Activated CD4-positive, alpha-beta memory T cell treated with anti-CD3 and anti-CD28 coated beads for 36 hours (primary cell): ENCODE measurements at regions not wholly inside any gene's neighbourhood (a gene's known extent, or its start where the extent isn't known, plus 50 kb on each side); places are given as distances from the start of the nearest gene placed in this dataset.

Experiments
- CTCF ChIA-PET: fragments of 350-600 bp; sonication (Branson Sonifier 250); formaldehyde crosslinking; loops from one replicate; lab custom pipeline; 2021; ENCODE audit warnings: antibody characterized with exemption, inconsistent platforms; lab: Charles Lee
- POLR2A ChIA-PET: fragments of 350-600 bp; sonication (Branson Sonifier 250); formaldehyde crosslinking; loops from one replicate; lab custom pipeline; 2021; ENCODE audit warnings: antibody characterized with exemption; lab: Charles Lee
- DNase-seq: peaks from one replicate; pipeline ENCODE4 v3.0.0-alpha.2; 2020
- H3K27ac Mint-ChIP-seq: one replicate; pipeline ENCODE4 v1.8.0; 2021; ENCODE audit warnings: mixed read lengths
- H3K27me3 Mint-ChIP-seq: one replicate; pipeline ENCODE4 v1.8.0; 2021; ENCODE audit warnings: mixed read lengths
- H3K36me3 Mint-ChIP-seq: one replicate; pipeline ENCODE4 v1.8.0; 2021; ENCODE audit warnings: mixed read lengths
- H3K4me1 Mint-ChIP-seq: one replicate; pipeline ENCODE4 v1.8.0; 2021; ENCODE audit warnings: low read depth, mixed read lengths
- H3K4me3 Mint-ChIP-seq: one replicate; pipeline ENCODE4 v1.8.0; 2021; ENCODE audit warnings: mild to moderate bottlenecking, mixed read lengths
- H3K9me3 Mint-ChIP-seq: one replicate; pipeline ENCODE4 v1.8.0; 2021; ENCODE audit warnings: mixed read lengths
- intact Hi-C: fragments of 100-400 bp; cut with micrococcal nuclease; formaldehyde crosslinking; loops from one replicate; pipeline ENCODE4 v1.15.1; 2023

DNA sequence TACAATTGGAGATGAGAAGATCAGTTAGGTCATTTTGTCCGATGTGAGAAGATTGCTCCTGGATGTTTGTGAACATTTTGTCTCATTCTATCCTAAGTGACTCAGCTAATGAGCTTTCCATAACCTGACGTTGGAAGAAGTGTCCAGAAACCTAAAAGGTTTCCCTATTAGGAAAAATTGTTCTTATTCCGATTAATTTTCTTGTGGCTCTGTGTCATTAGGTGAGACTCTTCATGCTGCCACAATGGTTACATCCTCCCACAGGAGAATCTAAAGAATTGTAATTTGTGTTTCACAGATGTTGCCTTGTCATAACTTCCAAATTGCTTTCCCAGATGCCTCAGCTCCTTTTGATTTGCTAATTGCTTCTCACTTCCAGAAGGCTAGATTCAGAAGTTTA lies 261.0 kb upstream of the APCDD1 start:
- intact Hi-C loops, result no loop called here
- no peak for DNase-seq
- Mint-ChIP-seq H3K9me3 (no peaks in the 10 kb centered on the region), H3K4me3 (no peak overlapping the region), H3K27me3 (no peaks in the 10 kb centered on the region), H3K27ac (no peak overlapping the region), H3K36me3 (no peaks in the 10 kb centered on the region), H3K4me1 (no peaks in the 10 kb centered on the region)
- POLR2A ChIA-PET, result no interaction called here
- CTCF ChIA-PET, result no interaction called here

DNA sequence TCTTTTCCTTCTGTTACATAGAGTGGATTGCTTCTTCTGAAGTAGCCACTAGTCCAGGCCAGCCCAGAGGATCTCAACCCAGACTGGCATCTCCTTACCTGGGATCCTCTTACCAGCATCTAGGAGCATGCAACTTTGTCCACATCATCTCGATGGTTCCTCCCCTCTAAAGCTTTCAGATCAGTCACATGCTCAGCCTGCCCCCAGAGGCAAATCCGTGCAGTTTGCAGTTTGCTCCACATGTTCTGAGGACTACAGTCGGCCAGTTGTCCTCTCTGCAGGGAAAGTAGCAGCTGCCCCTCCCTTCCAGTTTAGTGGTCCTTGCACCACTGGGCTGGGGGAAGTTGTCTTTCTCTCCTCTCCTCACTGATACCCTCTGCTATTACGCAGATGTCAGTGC lies 259.8 kb upstream of the APCDD1 start:
- no peak overlapping the region for H3K4me3 Mint-ChIP-seq
- ChIA-PET CTCF (no interaction called here), POLR2A (no interaction called here)
- intact Hi-C loops, result no loop called here
- H3K9me3 Mint-ChIP-seq, result no peaks in the 10 kb centered on the region
- peaks cover 1% of the 10 kb centered on the region for H3K27me3 Mint-ChIP-seq
- no peaks in the 10 kb centered on the region for H3K4me1 Mint-ChIP-seq
- DNase-seq, result no peak
- H3K36me3 Mint-ChIP-seq, result no peaks in the 10 kb centered on the region
- H3K27ac Mint-ChIP-seq, result no peak overlapping the region

DNA sequence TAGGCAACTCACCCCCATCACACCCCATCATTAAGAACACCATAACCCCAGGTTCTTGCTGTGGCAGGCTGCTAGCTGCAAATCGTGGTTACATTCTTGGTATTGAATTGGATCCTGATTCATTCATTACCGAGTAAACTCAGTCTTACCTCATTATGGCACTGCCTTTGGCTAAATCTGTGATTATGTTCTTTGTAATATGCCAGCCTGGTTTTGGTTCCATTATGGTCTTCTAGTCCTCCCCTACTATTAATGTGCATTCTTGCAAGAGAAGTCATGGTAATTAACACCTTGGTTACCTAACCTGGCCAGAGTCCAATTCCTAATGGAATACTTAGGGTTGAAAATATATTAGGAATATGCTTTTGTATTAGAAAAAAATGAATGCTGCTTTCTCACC lies 258.9 kb upstream of the APCDD1 start:
- Mint-ChIP-seq H3K9me3 (no peaks in the 10 kb centered on the region), H3K4me3 (no peak overlapping the region), H3K27ac (no peak overlapping the region), H3K27me3 (peaks cover 1% of the 10 kb centered on the region), H3K4me1 (no peaks in the 10 kb centered on the region), H3K36me3 (no peaks in the 10 kb centered on the region)
- intact Hi-C loops, result no loop called here
- POLR2A ChIA-PET, result no interaction called here
- no peak for DNase-seq
- CTCF ChIA-PET, result no interaction called here

DNA sequence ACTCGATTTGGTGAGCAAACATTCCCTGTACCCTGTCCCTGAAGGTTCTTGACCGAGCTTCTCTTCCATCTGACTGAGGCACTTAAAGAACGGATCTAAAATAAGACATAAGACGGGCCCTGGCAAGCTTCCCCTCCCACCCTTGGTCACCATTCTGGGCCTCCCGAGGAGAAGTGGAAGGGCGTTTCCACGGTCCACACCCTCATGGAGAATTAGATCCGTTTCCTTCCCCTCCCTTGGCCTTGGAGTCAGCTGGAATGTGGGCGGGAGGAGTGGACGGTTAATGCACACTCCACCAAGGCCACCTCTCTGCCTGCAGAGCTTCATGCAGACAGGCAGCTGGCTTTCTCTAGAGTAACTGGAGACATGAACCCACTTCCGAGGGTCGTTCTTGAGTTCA lies 257.3 kb upstream of the APCDD1 start:
- H3K36me3 Mint-ChIP-seq, result no peaks in the 10 kb centered on the region
- H3K27ac Mint-ChIP-seq, result no peak overlapping the region
- DNase-seq, result no peak
- POLR2A ChIA-PET, result no interaction called here
- peaks cover 1% of the 10 kb centered on the region for H3K27me3 Mint-ChIP-seq
- H3K4me3 Mint-ChIP-seq, result no peak overlapping the region
- CTCF ChIA-PET, result no interaction called here
- no peaks in the 10 kb centered on the region for H3K4me1 Mint-ChIP-seq
- intact Hi-C loops, result no loop called here
- H3K9me3 Mint-ChIP-seq, result no peaks in the 10 kb centered on the region

DNA sequence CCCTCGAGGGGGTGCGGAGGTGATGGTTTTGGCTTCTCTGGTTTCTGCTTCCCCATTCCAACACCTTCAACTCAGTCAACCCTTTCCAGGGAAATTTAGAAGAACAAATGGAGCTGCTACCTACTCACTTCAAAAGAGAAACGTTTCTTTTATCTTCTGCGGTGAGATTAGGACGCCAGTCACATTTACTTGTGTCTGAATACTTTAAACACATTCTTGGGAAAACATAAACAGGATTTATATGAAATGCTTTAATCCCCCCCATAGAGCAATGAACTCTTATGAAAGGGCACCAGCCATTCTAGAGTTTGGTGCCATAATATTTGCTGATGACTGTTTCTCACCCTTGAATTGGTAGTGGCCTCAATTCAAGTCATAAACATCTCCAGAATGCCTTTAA lies 253.2 kb upstream of the APCDD1 start:
- Mint-ChIP-seq H3K4me3 (no peak overlapping the region), H3K27me3 (peaks cover 4% of the 10 kb centered on the region), H3K9me3 (no peaks in the 10 kb centered on the region), H3K36me3 (no peaks in the 10 kb centered on the region), H3K27ac (no peak overlapping the region), H3K4me1 (no peaks in the 10 kb centered on the region)
- ChIA-PET CTCF (no interaction called here), POLR2A (no interaction called here)
- intact Hi-C loops, result no loop called here
- DNase-seq, result no peak

DNA sequence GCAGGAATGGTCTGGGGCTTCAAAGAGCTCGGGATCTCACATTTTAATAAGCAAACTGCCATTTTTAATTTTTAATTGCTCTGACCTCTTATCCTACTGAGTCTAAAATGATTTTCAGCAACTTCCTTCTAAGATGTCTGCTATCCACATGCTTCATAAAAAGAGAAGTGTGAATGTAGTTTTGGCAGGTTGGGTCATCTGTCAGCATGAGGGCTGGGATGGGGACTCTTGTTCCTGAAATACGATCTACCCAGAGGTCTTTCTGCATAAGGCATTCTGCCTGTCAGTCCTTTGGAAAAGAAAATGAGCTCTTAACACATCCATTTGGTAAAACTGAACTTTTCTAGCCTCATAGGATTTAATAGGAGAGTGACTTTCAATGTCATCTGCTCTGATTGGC lies 252.8 kb upstream of the APCDD1 start:
- intact Hi-C loops, result no loop called here
- Mint-ChIP-seq H3K9me3 (no peaks in the 10 kb centered on the region), H3K27me3 (peaks cover 4% of the 10 kb centered on the region), H3K4me1 (no peaks in the 10 kb centered on the region), H3K36me3 (no peaks in the 10 kb centered on the region), H3K27ac (no peak overlapping the region), H3K4me3 (no peak overlapping the region)
- CTCF ChIA-PET, result no interaction called here
- DNase-seq, result no peak
- POLR2A ChIA-PET, result no interaction called here

DNA sequence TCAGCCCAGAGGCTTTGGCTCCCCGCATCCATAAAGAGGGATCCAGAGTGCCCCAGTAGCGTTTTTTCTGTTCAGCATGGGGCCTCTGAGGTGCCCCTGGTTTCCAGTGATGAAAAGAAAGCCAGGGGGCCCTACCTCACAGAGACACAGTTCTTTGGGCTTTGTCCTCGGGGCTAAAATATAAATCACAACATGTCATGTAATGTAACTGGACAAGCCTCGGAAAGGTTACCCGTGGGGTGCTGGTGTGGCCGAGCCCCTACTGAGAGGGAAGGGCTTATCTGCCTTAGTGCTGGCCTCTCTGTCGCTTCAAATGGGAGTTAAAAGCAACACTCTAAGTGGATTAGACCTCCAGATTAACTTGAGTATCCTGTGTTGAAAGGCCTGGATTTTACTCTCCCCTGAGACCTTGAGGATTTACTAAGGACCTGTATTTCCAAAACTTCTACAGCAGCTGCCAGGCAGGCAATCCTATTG lies 251.6 kb upstream of the APCDD1 start:
- no peak for DNase-seq
- no peaks in the 10 kb centered on the region for H3K36me3 Mint-ChIP-seq
- peaks cover 6% of the 10 kb centered on the region for H3K27me3 Mint-ChIP-seq
- CTCF ChIA-PET, result no interaction called here
- no peaks in the 10 kb centered on the region for H3K9me3 Mint-ChIP-seq
- no peak overlapping the region for H3K27ac Mint-ChIP-seq
- intact Hi-C loops, result no loop called here
- no peaks in the 10 kb centered on the region for H3K4me1 Mint-ChIP-seq
- POLR2A ChIA-PET, result no interaction called here
- H3K4me3 Mint-ChIP-seq, result no peak overlapping the region

DNA sequence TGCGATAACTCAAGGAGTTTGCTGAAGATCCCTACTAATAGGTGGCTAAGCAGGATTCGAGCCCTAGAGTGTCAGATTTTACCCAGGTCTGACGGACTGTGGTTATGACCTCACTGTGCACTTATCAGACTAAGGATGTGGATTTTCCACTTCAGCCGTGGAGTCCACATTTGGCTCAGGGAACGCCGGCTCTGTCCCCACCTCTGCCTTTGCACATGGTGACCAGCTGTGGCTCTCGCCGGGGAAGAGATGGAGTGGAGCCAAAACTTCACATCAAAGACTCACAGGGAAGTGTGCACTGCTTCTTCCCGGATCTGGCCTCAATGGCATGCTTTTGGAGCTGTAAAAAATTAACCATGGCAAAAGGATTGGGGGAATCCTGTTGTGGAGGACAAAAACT lies 249.3 kb upstream of the APCDD1 start:
- no peak overlapping the region for H3K4me3 Mint-ChIP-seq
- H3K9me3 Mint-ChIP-seq, result no peaks in the 10 kb centered on the region
- no peaks in the 10 kb centered on the region for H3K36me3 Mint-ChIP-seq
- CTCF ChIA-PET, result no interaction called here
- POLR2A ChIA-PET, result no interaction called here
- H3K27me3 Mint-ChIP-seq, result peaks cover 5% of the 10 kb centered on the region
- no peak for DNase-seq
- no peak overlapping the region for H3K27ac Mint-ChIP-seq
- intact Hi-C loops, result no loop called here
- no peaks in the 10 kb centered on the region for H3K4me1 Mint-ChIP-seq

DNA sequence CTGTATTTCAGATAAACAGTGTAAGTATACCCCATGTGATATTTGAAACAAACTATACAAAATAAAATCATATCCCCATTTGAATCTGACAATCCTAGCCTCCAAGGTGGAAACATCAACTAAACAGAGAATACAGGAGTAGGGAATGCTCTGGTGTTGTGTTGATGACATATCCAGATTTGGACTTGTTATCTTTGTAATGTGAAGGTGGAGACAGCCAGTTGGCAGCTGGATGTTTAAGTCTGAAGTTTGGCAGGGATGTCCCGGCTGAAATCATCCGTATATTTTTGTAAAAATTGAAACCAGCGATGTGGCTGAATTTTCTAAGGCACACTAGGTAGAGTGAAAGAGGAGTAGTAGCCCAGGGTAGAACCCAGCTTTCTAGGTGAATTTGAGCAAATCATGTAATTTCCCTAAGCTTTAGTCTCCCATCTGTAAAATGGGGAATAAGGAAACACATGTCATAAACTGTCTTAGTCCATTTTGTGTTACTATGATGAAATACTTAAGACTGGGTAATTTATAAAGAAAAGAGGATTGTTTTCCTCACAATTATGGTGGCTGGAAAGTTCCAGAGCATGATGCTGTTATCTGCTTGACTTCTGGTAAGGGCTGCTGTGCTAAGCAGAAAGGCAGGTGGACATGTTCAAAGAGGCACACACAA lies 246.6 kb upstream of the APCDD1 start:
- Mint-ChIP-seq H3K36me3 (no peaks in the 10 kb centered on the region), H3K27ac (no peak overlapping the region), H3K4me1 (no peaks in the 10 kb centered on the region), H3K4me3 (no peak overlapping the region), H3K27me3 (peaks cover 7% of the 10 kb centered on the region), H3K9me3 (no peaks in the 10 kb centered on the region)
- intact Hi-C loops, result no loop called here
- CTCF ChIA-PET, result no interaction called here
- DNase-seq, result no peak
- POLR2A ChIA-PET, result no interaction called here

DNA sequence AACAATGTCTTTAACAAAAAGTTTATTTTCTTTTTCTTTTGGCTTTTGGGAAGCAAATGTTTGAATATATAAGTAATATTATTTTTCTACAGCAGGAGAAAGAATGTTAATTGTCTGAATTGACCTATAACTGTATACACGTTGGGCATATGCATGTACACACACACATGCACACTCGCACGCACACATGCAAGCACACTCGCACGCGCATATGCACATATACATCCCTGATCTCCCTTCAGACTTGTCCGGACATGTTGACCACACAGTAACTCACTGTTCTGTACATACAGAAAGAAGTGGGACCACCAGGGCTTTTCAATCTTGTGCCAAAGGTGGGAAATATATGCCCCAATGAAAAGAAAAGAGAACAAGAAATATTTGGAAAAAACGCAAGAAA lies 245.1 kb upstream of the APCDD1 start:
- no peak for DNase-seq
- Mint-ChIP-seq H3K36me3 (no peaks in the 10 kb centered on the region), H3K27ac (no peak overlapping the region), H3K27me3 (peaks cover 7% of the 10 kb centered on the region), H3K4me3 (no peak overlapping the region), H3K4me1 (no peaks in the 10 kb centered on the region), H3K9me3 (no peaks in the 10 kb centered on the region)
- POLR2A ChIA-PET, result no interaction called here
- intact Hi-C loops, result no loop called here
- CTCF ChIA-PET, result no interaction called here

DNA sequence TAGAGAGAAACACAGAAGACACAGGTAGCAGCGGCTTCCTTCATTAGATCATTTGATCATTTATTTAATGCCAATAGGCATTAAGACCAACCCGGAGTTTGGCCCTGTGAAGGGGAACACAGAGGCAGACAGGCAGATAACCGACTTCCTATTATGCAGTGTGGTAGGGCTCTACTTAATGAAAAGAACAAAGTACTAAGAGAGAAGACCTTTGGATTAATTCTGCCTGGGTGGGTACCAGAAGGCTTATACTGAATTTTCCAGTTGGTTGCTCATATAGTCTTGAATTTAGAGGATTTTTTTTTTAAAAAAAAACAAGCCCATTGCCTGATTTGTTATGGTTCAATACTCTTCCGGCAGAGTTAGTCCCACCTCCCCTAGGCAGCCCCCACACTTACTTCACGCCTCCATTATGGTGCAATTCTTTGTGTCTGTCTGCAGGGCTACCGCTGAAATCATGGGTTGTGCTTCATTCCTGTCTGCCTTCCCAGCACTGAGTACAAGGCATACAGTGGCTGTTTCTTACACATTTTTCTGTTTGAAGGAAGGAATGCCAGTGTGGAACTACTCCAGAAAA lies 244.3 kb upstream of the APCDD1 start:
- no peak overlapping the region for H3K4me3 Mint-ChIP-seq
- POLR2A ChIA-PET, result no interaction called here
- no peaks in the 10 kb centered on the region for H3K9me3 Mint-ChIP-seq
- CTCF ChIA-PET, result no interaction called here
- H3K27ac Mint-ChIP-seq, result no peak overlapping the region
- DNase-seq, result no peak
- intact Hi-C loops, result no loop called here
- H3K27me3 Mint-ChIP-seq, result peaks cover 7% of the 10 kb centered on the region
- H3K4me1 Mint-ChIP-seq, result no peaks in the 10 kb centered on the region
- no peaks in the 10 kb centered on the region for H3K36me3 Mint-ChIP-seq

DNA sequence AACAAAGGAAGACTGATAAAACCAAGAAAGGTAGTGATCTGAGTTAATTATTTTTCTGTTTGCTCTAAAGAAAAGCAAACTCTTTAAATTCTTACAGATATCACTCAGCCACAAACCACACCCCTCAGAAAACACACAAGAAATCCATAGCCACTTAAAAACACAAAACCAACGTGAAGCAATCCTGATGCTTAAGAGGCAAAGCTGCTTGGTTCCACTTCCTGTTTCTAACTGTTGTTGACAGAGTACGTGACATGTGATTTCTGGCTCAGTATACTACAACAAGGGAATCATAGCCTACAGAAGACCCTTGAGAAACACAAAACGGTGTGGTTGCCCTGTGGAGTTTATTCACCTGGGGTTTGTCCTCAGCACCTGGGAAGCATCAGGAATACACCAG lies 240.9 kb upstream of the APCDD1 start:
- H3K27me3 Mint-ChIP-seq, result peaks cover 5% of the 10 kb centered on the region
- no peak overlapping the region for H3K4me3 Mint-ChIP-seq
- ChIA-PET CTCF (no interaction called here), POLR2A (no interaction called here)
- H3K36me3 Mint-ChIP-seq, result no peaks in the 10 kb centered on the region
- no peaks in the 10 kb centered on the region for H3K4me1 Mint-ChIP-seq
- H3K27ac Mint-ChIP-seq, result no peak overlapping the region
- intact Hi-C loops, result no loop called here
- no peaks in the 10 kb centered on the region for H3K9me3 Mint-ChIP-seq
- DNase-seq, result no peak

DNA sequence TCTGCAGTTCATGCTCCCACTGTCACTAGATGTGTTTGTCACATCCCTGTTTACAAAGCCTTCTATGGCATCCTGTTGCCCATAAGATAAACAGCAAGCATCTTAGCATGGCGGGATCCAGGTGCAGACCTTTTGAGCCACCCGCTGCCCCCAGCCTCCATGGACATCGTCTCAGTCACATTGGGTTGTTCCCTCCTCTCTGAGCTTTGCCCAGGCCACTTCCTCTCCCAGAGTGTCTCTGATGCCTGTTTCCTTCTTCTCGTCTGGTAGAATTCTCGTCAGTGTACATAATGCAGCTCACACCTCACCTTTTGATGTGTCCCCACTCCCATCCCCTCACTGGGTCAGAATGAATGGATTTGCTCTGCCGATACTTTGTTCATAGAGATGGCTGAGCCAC lies 239.0 kb upstream of the APCDD1 start:
- intact Hi-C loops, result no loop called here
- ChIA-PET POLR2A (no interaction called here), CTCF (no interaction called here)
- Mint-ChIP-seq H3K27me3 (peaks cover 5% of the 10 kb centered on the region), H3K4me1 (no peaks in the 10 kb centered on the region), H3K27ac (no peak overlapping the region), H3K9me3 (no peaks in the 10 kb centered on the region), H3K36me3 (no peaks in the 10 kb centered on the region), H3K4me3 (no peak overlapping the region)
- DNase-seq, result no peak
